ENCODE measurements at regions not wholly inside any gene's neighbourhood (a gene's known extent, or its start where the extent isn't known, plus 50 kb on each side); places are given as distances from the start of the nearest gene placed in this dataset.

DNA sequence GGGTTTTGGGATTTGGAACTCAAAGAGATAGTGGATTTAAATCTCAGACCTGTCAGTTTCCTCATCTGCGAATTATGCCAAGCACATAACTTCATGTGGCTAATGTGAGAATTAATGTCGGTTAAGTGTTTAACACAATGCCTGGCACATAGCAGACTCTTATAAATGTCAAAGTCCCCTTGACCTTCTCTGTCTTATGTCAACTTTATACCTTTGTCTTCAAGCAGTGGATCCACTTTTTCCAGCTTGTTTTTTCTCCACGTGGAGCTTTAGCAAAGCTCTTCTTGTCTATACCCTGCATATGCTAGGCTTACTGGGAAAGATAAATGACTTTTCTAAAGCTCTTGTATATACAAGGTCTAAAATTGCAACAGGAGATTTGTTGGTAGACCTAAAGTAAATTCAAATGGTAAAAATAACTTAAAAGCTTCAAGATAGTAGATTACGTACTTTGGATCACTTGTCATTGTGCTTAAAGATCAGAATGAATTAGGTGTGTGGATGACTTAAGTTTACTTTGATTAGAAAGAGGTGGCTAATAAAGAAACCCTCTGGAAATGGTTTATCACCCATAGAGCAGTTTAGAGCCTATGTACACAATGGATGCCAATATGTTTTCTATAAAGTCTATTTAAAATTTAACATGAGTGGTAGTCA is 318.3 kb upstream of the SORL1-AS1 start:
- TF ChIP-seq, protein P1, sequence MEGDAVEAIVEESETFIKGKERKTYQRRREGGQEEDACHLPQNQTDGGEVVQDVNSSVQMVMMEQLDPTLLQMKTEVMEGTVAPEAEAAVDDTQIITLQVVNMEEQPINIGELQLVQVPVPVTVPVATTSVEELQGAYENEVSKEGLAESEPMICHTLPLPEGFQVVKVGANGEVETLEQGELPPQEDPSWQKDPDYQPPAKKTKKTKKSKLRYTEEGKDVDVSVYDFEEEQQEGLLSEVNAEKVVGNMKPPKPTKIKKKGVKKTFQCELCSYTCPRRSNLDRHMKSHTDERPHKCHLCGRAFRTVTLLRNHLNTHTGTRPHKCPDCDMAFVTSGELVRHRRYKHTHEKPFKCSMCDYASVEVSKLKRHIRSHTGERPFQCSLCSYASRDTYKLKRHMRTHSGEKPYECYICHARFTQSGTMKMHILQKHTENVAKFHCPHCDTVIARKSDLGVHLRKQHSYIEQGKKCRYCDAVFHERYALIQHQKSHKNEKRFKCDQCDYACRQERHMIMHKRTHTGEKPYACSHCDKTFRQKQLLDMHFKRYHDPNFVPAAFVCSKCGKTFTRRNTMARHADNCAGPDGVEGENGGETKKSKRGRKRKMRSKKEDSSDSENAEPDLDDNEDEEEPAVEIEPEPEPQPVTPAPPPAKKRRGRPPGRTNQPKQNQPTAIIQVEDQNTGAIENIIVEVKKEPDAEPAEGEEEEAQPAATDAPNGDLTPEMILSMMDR (IDR thresholded peaks at IDR 0.05; ENCODE audit: low read depth, low read length, missing control alignments): no peak
- no peak for DNase-seq (ENCODE audit: extremely low read depth, low read depth)
- no peak overlapping the region for H3K4me3 ChIP-seq (replicated peaks; ENCODE audit: low read depth, low read length)

DNA sequence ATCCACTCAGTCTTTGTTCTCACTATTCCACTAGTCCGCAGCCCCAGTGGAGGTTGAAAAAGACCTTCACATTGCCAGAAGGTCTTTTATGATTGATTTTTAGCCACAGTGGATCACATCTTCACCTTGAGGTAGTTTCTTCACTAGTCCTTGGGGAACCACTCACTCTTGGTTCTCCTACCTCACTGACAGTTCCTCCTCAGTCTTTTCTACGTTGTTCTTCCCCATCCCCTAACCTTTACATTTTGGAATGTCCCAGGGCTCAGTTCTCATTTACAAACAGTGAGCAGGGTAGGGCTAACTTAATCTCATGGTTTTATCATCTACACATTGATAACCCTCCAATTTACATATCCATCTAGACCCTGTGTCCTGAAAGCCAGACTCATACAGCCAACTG is 316.4 kb upstream of the SORL1-AS1 start:
- TF ChIP-seq, protein P1 (IDR thresholded peaks at IDR 0.05; ENCODE audit: low read depth, low read length, missing control alignments): no peak
- no peak for DNase-seq (ENCODE audit: extremely low read depth, low read depth)
- no peak overlapping the region for H3K4me3 ChIP-seq (replicated peaks; ENCODE audit: low read depth, low read length)

DNA sequence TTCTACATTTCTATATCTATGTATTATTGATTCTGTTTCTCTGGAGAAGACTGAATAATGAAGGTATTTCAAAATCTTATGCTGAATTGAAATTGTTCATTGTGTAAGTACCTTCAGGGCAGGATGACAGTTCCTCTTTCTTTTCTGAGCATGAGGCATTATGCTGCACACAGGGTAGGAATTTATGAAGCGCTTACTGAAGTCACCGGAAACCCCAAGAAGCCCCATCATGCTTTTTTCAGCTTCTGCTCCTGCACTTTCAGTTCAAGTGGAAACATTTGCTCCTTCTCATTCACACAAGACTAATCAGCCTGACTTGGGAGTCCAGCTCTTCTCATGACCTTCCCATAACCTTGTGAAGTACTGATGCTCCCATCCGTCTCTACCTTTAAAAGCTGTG is 314.7 kb upstream of the SORL1-AS1 start:
- H3K4me3 ChIP-seq (replicated peaks; ENCODE audit: low read depth, low read length): no peak overlapping the region
- TF ChIP-seq, protein P1 (IDR thresholded peaks at IDR 0.05; ENCODE audit: low read depth, low read length, missing control alignments): no peak
- no peak for DNase-seq (ENCODE audit: extremely low read depth, low read depth)

DNA sequence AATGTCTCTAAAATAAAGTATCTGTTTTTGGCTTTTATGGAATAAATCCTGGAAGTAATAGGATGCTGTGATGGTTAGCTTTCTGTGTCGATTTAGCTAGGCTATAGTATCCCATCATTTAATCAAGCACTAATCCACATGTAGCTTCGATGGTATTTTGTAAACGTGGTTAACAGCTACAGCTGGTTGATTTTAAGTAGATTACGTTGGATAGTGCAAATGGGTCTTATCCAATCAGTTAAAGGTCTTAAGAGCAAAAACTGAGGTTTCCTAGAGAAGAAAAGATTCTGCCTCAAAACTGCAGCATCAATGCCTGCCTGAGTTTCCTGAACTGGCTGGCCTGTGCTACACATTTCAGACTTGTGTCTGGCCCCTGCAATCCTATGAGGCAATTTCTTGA is 314.2 kb upstream of the SORL1-AS1 start:
- H3K4me3 ChIP-seq (replicated peaks; ENCODE audit: low read depth, low read length): no peak overlapping the region
- TF ChIP-seq, protein P1 (IDR thresholded peaks at IDR 0.05; ENCODE audit: low read depth, low read length, missing control alignments): no peak
- DNase-seq (ENCODE audit: extremely low read depth, low read depth): no peak

DNA sequence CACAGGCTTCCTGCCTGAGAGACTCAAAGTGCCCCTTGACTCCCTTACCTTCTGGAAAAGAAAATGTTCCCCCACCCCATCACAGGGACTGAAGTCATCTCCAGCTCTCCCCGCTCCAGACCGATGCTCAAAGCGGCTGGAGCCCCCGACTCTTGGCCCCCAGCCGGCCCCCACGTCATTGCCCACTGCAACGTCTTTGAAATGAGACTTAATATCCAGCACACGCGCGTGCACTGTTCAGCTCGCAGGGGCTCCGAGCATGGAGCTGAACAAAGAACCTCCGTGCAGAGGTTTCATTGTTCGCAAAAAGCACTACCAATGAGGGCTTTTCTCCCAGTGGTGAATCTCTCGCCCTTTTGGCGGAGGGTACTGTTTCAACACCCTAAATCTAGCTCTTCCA is 313.4 kb upstream of the SORL1-AS1 start:
- TF ChIP-seq, protein P1 (IDR thresholded peaks at IDR 0.05; ENCODE audit: low read depth, low read length, missing control alignments): no peak

DNA sequence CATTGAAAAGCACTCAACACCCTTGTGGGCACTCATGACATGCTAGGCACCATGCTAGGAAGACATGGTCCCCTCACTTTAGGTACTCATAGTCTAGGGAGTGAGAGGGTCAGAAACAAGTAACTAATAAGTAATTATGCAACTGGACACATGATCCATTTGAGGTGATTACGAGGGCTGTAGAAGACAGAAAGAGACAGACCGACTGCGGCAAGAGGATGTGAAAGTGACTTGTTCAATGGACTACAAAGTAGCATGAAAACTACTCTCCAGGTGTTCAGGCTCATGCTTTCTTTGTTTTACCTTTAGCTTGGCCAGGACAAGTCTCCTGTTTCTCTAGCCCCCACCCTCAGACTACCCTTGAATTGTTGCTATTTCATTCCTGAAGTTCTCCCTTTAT is 310.8 kb upstream of the SORL1-AS1 start:
- DNase-seq (ENCODE audit: extremely low read depth, low read depth): no peak
- TF ChIP-seq, protein P1 (IDR thresholded peaks at IDR 0.05; ENCODE audit: low read depth, low read length, missing control alignments): no peak
- H3K4me3 ChIP-seq (replicated peaks; ENCODE audit: low read depth, low read length): no peak overlapping the region

More for the DNA sequence above, 313.4 kb upstream of the SORL1-AS1 start:
- no peak for DNase-seq (ENCODE audit: extremely low read depth, low read depth)
- H3K4me3 ChIP-seq (replicated peaks; ENCODE audit: low read depth, low read length): no peak overlapping the region

DNA sequence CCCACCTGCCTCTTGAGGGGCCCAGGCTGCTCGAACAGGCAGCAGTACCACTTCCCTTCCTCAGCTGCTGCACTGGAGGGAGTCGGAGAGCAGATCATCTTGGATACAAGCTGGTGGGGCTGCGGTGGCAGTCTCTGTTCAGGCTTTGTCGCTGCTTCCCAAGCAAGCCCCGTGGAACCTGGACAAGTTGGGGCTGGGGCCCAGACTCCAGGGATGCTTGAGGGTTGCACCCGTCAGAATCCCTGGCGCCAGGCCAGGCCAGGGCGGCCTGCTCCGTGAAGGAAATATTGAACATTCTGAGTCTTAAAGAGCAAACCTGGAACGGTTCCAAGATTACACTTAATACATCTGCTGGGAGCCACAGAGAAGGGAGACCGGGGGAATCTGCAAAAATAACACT is 310.1 kb upstream of the SORL1-AS1 start:
- H3K4me3 ChIP-seq (replicated peaks; ENCODE audit: low read depth, low read length): no peak overlapping the region
- no peak for DNase-seq (ENCODE audit: extremely low read depth, low read depth)
- TF ChIP-seq, protein P1 (IDR thresholded peaks at IDR 0.05; ENCODE audit: low read depth, low read length, missing control alignments): no peak

Measured in HFF-Myc (cell line).